ENCODE measurements at regions not wholly inside any gene's neighbourhood (a gene's known extent, or its start where the extent isn't known, plus 50 kb on each side); places are given as distances from the start of the nearest gene placed in this dataset.

- no peak for TF ChIP-seq POLR2A (IDR thresholded peaks at IDR 0.05)
- TF ChIP-seq, protein P1, sequence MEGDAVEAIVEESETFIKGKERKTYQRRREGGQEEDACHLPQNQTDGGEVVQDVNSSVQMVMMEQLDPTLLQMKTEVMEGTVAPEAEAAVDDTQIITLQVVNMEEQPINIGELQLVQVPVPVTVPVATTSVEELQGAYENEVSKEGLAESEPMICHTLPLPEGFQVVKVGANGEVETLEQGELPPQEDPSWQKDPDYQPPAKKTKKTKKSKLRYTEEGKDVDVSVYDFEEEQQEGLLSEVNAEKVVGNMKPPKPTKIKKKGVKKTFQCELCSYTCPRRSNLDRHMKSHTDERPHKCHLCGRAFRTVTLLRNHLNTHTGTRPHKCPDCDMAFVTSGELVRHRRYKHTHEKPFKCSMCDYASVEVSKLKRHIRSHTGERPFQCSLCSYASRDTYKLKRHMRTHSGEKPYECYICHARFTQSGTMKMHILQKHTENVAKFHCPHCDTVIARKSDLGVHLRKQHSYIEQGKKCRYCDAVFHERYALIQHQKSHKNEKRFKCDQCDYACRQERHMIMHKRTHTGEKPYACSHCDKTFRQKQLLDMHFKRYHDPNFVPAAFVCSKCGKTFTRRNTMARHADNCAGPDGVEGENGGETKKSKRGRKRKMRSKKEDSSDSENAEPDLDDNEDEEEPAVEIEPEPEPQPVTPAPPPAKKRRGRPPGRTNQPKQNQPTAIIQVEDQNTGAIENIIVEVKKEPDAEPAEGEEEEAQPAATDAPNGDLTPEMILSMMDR (IDR thresholded peaks at IDR 0.05), result no peak
Measured at GRCh38 chr2:128665113-128665512, 346.4 kb upstream of the HS6ST1 start.

Data from Peyer's patch (tissue), 4 donors.